NAMALWA (cell line): ENCODE measurements at regions not wholly inside any gene's neighbourhood (a gene's known extent, or its start where the extent isn't known, plus 50 kb on each side); places are given as distances from the start of the nearest gene placed in this dataset.

ENCODE experiments used
- DNase-seq: peaks from one replicate; pipeline ENCODE4 v3.0.0-alpha.2; 2015; ENCODE audit warnings: low spot score

GRCh38 chr3:30122359-30122758, 484.0 kb upstream of the TGFBR2 start:
- DNase-seq: no peak

GRCh38 chr3:30123224-30123623, 483.2 kb upstream of the TGFBR2 start:
- no peak for DNase-seq

GRCh38 chr3:30123755-30124154, 482.6 kb upstream of the TGFBR2 start:
- DNase-seq: no peak

- DNase-seq: no peak
Measured at GRCh38 chr3:30124435-30125370, 481.7 kb upstream of the TGFBR2 start.

- no peak for DNase-seq
Measured at GRCh38 chr3:30129765-30130164, 476.6 kb upstream of the TGFBR2 start.

- no peak for DNase-seq
Measured at GRCh38 chr3:30130391-30130790, 476.0 kb upstream of the TGFBR2 start.

- DNase-seq: no peak
Measured at GRCh38 chr3:30131191-30131590, 475.2 kb upstream of the TGFBR2 start.

GRCh38 chr3:30135190-30135589, 471.2 kb upstream of the TGFBR2 start:
- no peak for DNase-seq

GRCh38 chr3:30139283-30139682, 467.1 kb upstream of the TGFBR2 start:
- DNase-seq: no peak

- no peak for DNase-seq
Measured at GRCh38 chr3:30140356-30141075, 465.9 kb upstream of the TGFBR2 start.

GRCh38 chr3:30141178-30141581, 465.2 kb upstream of the TGFBR2 start:
- DNase-seq: no peak

- no peak for DNase-seq
Measured at GRCh38 chr3:30141927-30142326, 464.5 kb upstream of the TGFBR2 start.

GRCh38 chr3:30142946-30143345, 463.5 kb upstream of the TGFBR2 start:
- DNase-seq: no peak

GRCh38 chr3:30145281-30145680, 461.1 kb upstream of the TGFBR2 start:
- DNase-seq: no peak

- DNase-seq: no peak
Measured at GRCh38 chr3:30146978-30147377, 459.4 kb upstream of the TGFBR2 start.

- DNase-seq: no peak
Measured at GRCh38 chr3:30154853-30155252, 451.5 kb upstream of the TGFBR2 start.

- DNase-seq: no peak
Measured at GRCh38 chr3:30155755-30156154, 450.6 kb upstream of the TGFBR2 start.

- DNase-seq: no peak
Measured at GRCh38 chr3:30156586-30157498, 449.6 kb upstream of the TGFBR2 start.

- no peak for DNase-seq
Measured at GRCh38 chr3:30161375-30161774, 445.0 kb upstream of the TGFBR2 start.

GRCh38 chr3:30162579-30162978, 443.8 kb upstream of the TGFBR2 start:
- DNase-seq: no peak

GRCh38 chr3:30166535-30166934, 439.9 kb upstream of the TGFBR2 start:
- peak; percentile 1 for DNase-seq

GRCh38 chr3:30167541-30168011, 438.8 kb upstream of the TGFBR2 start:
- no peak for DNase-seq
